ENCODE measurements at regions not wholly inside any gene's neighbourhood (a gene's known extent, or its start where the extent isn't known, plus 50 kb on each side); places are given as distances from the start of the nearest gene placed in this dataset.

- no peak overlapping the region for H3K4me3 Mint-ChIP-seq
- no peaks in the 10 kb centered on the region for H3K9me3 Mint-ChIP-seq
- Histone ChIP-seq H3K9ac (ENCODE audit: extremely low read depth, low read length, poor library complexity, severe bottlenecking) (no peak overlapping the region), H3K27ac (ENCODE audit: low read depth, low read length) (no peak overlapping the region), H3K4me1 (ENCODE audit: control insufficient read depth, insufficient read depth, low read length) (no peaks in the 10 kb centered on the region), H3K4me3 (ENCODE audit: low read length) (no peak overlapping the region), H3K9me3 (ENCODE audit: control insufficient read depth, low read length) (no peaks in the 10 kb centered on the region), H3K27me3 (ENCODE audit: control insufficient read depth, insufficient read depth, low read length, poor library complexity, severe bottlenecking) (no peaks in the 10 kb centered on the region), H3K36me3 (ENCODE audit: control insufficient read depth, insufficient read depth, low read length) (no peaks in the 10 kb centered on the region)
- DNase-seq, result no peak
- TF ChIP-seq CTCF (conservative IDR thresholded peaks at IDR 0.05), result no peak
- H3K4me1 Mint-ChIP-seq, result peaks cover 8% of the 10 kb centered on the region
- 100% methylated on average over 1 of the region's 1 CpG; no CpG with 5 or more reads in 1 of the 2 experiments for WGBS, 2 experiments (ENCODE audit: insufficient coverage in 1 of 2, insufficient read length in 1 of 2)
- no peak overlapping the region for H3K27ac Mint-ChIP-seq
- H3K36me3 Mint-ChIP-seq (ENCODE audit: low read depth), result no peaks in the 10 kb centered on the region
- no peaks in the 10 kb centered on the region for H3K27me3 Mint-ChIP-seq (ENCODE audit: insufficient read depth)
These were observed 252.6 kb downstream of the TTC32 start for GRCh38 chr2:19649142-19649541.

GRCh38 chr2:19648583-19648982 is 253.2 kb downstream of the TTC32 start:
- H3K9ac ChIP-seq (ENCODE audit: extremely low read depth, low read length, poor library complexity, severe bottlenecking), result no peak overlapping the region
- Mint-ChIP-seq H3K36me3 (ENCODE audit: low read depth) (no peaks in the 10 kb centered on the region), H3K27me3 (ENCODE audit: insufficient read depth) (no peaks in the 10 kb centered on the region)

GRCh38 chr2:19646987-19647386 is 254.8 kb downstream of the TTC32 start:
- H3K36me3 ChIP-seq (ENCODE audit: control insufficient read depth, insufficient read depth, low read length), result no peaks in the 10 kb centered on the region
- no peaks in the 10 kb centered on the region for H3K9me3 ChIP-seq (ENCODE audit: control insufficient read depth, low read length)
- Mint-ChIP-seq H3K36me3 (ENCODE audit: low read depth) (no peaks in the 10 kb centered on the region), H3K27ac (no peak overlapping the region), H3K4me1 (no peaks in the 10 kb centered on the region), H3K27me3 (ENCODE audit: insufficient read depth) (no peaks in the 10 kb centered on the region), H3K4me3 (no peak overlapping the region), H3K9me3 (no peaks in the 10 kb centered on the region)
- no peak for TF ChIP-seq CTCF (conservative IDR thresholded peaks at IDR 0.05)
- no peak overlapping the region for H3K9ac ChIP-seq (ENCODE audit: extremely low read depth, low read length, poor library complexity, severe bottlenecking)
- no peaks in the 10 kb centered on the region for H3K27me3 ChIP-seq (ENCODE audit: control insufficient read depth, insufficient read depth, low read length, poor library complexity, severe bottlenecking)
- H3K4me3 ChIP-seq (ENCODE audit: low read length), result no peak overlapping the region
- H3K27ac ChIP-seq (ENCODE audit: low read depth, low read length), result no peak overlapping the region
- no peak for DNase-seq
- no peaks in the 10 kb centered on the region for H3K4me1 ChIP-seq (ENCODE audit: control insufficient read depth, insufficient read depth, low read length)
- 89 to 96% methylated on average over 1 of the region's 1 CpG for WGBS, 2 experiments (ENCODE audit: insufficient coverage in 1 of 2, insufficient read length in 1 of 2)

More at GRCh38 chr2:19648583-19648982, 253.2 kb downstream of the TTC32 start:
- Histone ChIP-seq H3K4me3 (ENCODE audit: low read length) (no peak overlapping the region), H3K27ac (ENCODE audit: low read depth, low read length) (no peak overlapping the region), H3K4me1 (ENCODE audit: control insufficient read depth, insufficient read depth, low read length) (no peaks in the 10 kb centered on the region), H3K36me3 (ENCODE audit: control insufficient read depth, insufficient read depth, low read length) (no peaks in the 10 kb centered on the region), H3K9me3 (ENCODE audit: control insufficient read depth, low read length) (no peaks in the 10 kb centered on the region), H3K27me3 (ENCODE audit: control insufficient read depth, insufficient read depth, low read length, poor library complexity, severe bottlenecking) (no peaks in the 10 kb centered on the region)
- WGBS, 2 experiments (ENCODE audit: insufficient coverage in 1 of 2, insufficient read length in 1 of 2), result 75 to 88% methylated on average over 1 of the region's 1 CpG
- Mint-ChIP-seq H3K4me3 (no peak overlapping the region), H3K9me3 (no peaks in the 10 kb centered on the region), H3K4me1 (peaks cover 8% of the 10 kb centered on the region), H3K27ac (no peak overlapping the region)
- DNase-seq, result no peak
- TF ChIP-seq CTCF (conservative IDR thresholded peaks at IDR 0.05), result no peak
